GM18519 (cell line): ENCODE measurements at regions not wholly inside any gene's neighbourhood (a gene's known extent, or its start where the extent isn't known, plus 50 kb on each side); places are given as distances from the start of the nearest gene placed in this dataset.

ENCODE experiments used
- ATAC-seq: cut with Tn5 transposase; IDR thresholded peaks from one replicate; pipeline ENCODE4 v1.9.1; 2021; ENCODE audit warnings: mild to moderate bottlenecking, moderate library complexity; ENCODE audit not compliant: unreplicated experiment, low FRiP score

- ATAC-seq: no peak
Measured at GRCh38 chr4:30413915-30414314, 306.3 kb upstream of the PCDH7 start.

GRCh38 chr4:30416547-30416946, 303.6 kb upstream of the PCDH7 start:
- ATAC-seq: no peak

- no peak for ATAC-seq
Measured at GRCh38 chr4:30427932-30428331, 292.2 kb upstream of the PCDH7 start.

- ATAC-seq: no peak
Measured at GRCh38 chr4:30429813-30430761, 290.1 kb upstream of the PCDH7 start.

- no peak for ATAC-seq
Measured at GRCh38 chr4:30434656-30435055, 285.5 kb upstream of the PCDH7 start.

GRCh38 chr4:30436394-30436793, 283.8 kb upstream of the PCDH7 start:
- ATAC-seq: no peak

GRCh38 chr4:30437316-30437715, 282.9 kb upstream of the PCDH7 start:
- no peak for ATAC-seq

- ATAC-seq: no peak
Measured at GRCh38 chr4:30443289-30443688, 276.9 kb upstream of the PCDH7 start.

GRCh38 chr4:30450474-30450873, 269.7 kb upstream of the PCDH7 start:
- no peak for ATAC-seq

- ATAC-seq: no peak
Measured at GRCh38 chr4:30454504-30454903, 265.7 kb upstream of the PCDH7 start.

GRCh38 chr4:30456716-30457115, 263.5 kb upstream of the PCDH7 start:
- ATAC-seq: no peak

- ATAC-seq: no peak
Measured at GRCh38 chr4:30460818-30461217, 259.4 kb upstream of the PCDH7 start.

- ATAC-seq: no peak
Measured at GRCh38 chr4:30461218-30461617, 259.0 kb upstream of the PCDH7 start.

- no peak for ATAC-seq
Measured at GRCh38 chr4:30462445-30463090, 257.6 kb upstream of the PCDH7 start.

GRCh38 chr4:30471861-30472260, 248.3 kb upstream of the PCDH7 start:
- ATAC-seq: no peak

GRCh38 chr4:30473225-30473624, 246.9 kb upstream of the PCDH7 start:
- no peak for ATAC-seq

GRCh38 chr4:30495251-30495650, 224.9 kb upstream of the PCDH7 start:
- ATAC-seq: no peak

- no peak for ATAC-seq
Measured at GRCh38 chr4:30495651-30496310, 224.4 kb upstream of the PCDH7 start.

GRCh38 chr4:30511751-30512150, 208.4 kb upstream of the PCDH7 start:
- ATAC-seq: no peak

GRCh38 chr4:30518211-30518610, 202.0 kb upstream of the PCDH7 start:
- ATAC-seq: no peak

GRCh38 chr4:30525662-30526315, 194.4 kb upstream of the PCDH7 start:
- no peak for ATAC-seq
